Trophoblast cell (in vitro differentiated cells and primary cell): ENCODE measurements at regions not wholly inside any gene's neighbourhood (a gene's known extent, or its start where the extent isn't known, plus 50 kb on each side); places are given as distances from the start of the nearest gene placed in this dataset.

ENCODE experiments used
- DNase-seq, 2 donors: peaks; one replicate each; pipeline ENCODE4 v3.0.0-alpha.2; 2016
- H2AFZ ChIP-seq: 2 replicates; pipeline ENCODE4 v1.6.1; 2013; ENCODE audit warnings: low read length, moderate library complexity, mild to moderate bottlenecking; ENCODE audit not compliant: insufficient read depth, poor library complexity
- H2AK5ac ChIP-seq: 2 replicates; pipeline ENCODE4 v1.6.1; 2013; ENCODE audit warnings: mild to moderate bottlenecking, low read length
- H2BK120ac ChIP-seq: 2 replicates; pipeline ENCODE4 v1.6.1; 2013; ENCODE audit warnings: low read length, mild to moderate bottlenecking, moderate library complexity; ENCODE audit not compliant: insufficient read depth, poor library complexity
- H2BK12ac ChIP-seq: 2 replicates; pipeline ENCODE4 v1.6.1; 2013; ENCODE audit warnings: mild to moderate bottlenecking, low read length, moderate library complexity
- H2BK5ac ChIP-seq: 2 replicates; pipeline ENCODE4 v1.6.1; 2013; ENCODE audit warnings: low read length, low read depth, moderate library complexity, mild to moderate bottlenecking; ENCODE audit not compliant: poor library complexity
- H3K14ac ChIP-seq: 2 replicates; pipeline ENCODE4 v1.6.1; 2013; ENCODE audit warnings: mild to moderate bottlenecking, low read length
- H3K18ac ChIP-seq: 2 replicates; pipeline ENCODE4 v1.6.1; 2013; ENCODE audit warnings: mild to moderate bottlenecking, low read length
- H3K23ac ChIP-seq: 2 replicates; pipeline ENCODE4 v1.6.1; 2013; ENCODE audit warnings: low read length
- H3K27ac ChIP-seq: 2 replicates; pipeline ENCODE4 v1.5.1; 2013; ENCODE audit warnings: low read depth, mild to moderate bottlenecking, inconsistent platforms, low read length, moderate library complexity
- H3K27me3 ChIP-seq: 2 replicates; pipeline ENCODE4 v1.6.1; 2013; ENCODE audit warnings: inconsistent platforms, mild to moderate bottlenecking, low read length, moderate library complexity; ENCODE audit not compliant: insufficient read depth
- H3K36me3 ChIP-seq, 2 experiments: 1 replicate in 1 of 2; 2 replicates in 1 of 2; pipeline ENCODE4 v1.6.1; 2013; ENCODE audit warnings: low read length in 2 of 2, mild to moderate bottlenecking in 2 of 2, moderate library complexity in 1 of 2; ENCODE audit not compliant: insufficient read depth in 2 of 2, control insufficient read depth in 1 of 2
- H3K4ac ChIP-seq: 2 replicates; pipeline ENCODE4 v1.6.1; 2013; ENCODE audit warnings: low read depth, mild to moderate bottlenecking, low read length, moderate library complexity
- H3K4me1 ChIP-seq, 2 experiments: 1 replicate in 1 of 2; 2 replicates in 1 of 2; pipeline ENCODE4 v1.6.1; 2013; ENCODE audit warnings: low read length in 2 of 2, mild to moderate bottlenecking in 2 of 2, moderate library complexity in 1 of 2; ENCODE audit not compliant: insufficient read depth in 2 of 2, control insufficient read depth in 1 of 2
- H3K4me2 ChIP-seq: 2 replicates; pipeline ENCODE4 v1.6.1; 2013; ENCODE audit warnings: inconsistent platforms, mild to moderate bottlenecking, low read length, moderate library complexity
- H3K4me3 ChIP-seq: 2 replicates; pipeline ENCODE4 v1.5.1; 2013; ENCODE audit warnings: mild to moderate bottlenecking, low read depth, low read length, inconsistent platforms
- H3K79me1 ChIP-seq: one replicate; pipeline ENCODE4 v1.6.1; 2013; ENCODE audit warnings: low read length
- H3K79me2 ChIP-seq: 2 replicates; pipeline ENCODE4 v1.6.1; 2013; ENCODE audit warnings: low read length, mild to moderate bottlenecking; ENCODE audit not compliant: control insufficient read depth, insufficient read depth, poor library complexity
- H3K9ac ChIP-seq: 2 replicates; pipeline ENCODE4 v1.6.1; 2013; ENCODE audit warnings: mild to moderate bottlenecking, low read length
- H3K9me3 ChIP-seq: 2 replicates; pipeline ENCODE4 v1.6.1; 2013; ENCODE audit warnings: low read depth, mild to moderate bottlenecking, control low read depth, inconsistent platforms, low read length; ENCODE audit not compliant: insufficient read depth
- H4K12ac ChIP-seq: 2 replicates; pipeline ENCODE4 v1.6.1; 2013; ENCODE audit warnings: low read depth, mild to moderate bottlenecking, low read length, moderate library complexity
- H4K8ac ChIP-seq: 2 replicates; pipeline ENCODE4 v1.6.1; 2013; ENCODE audit warnings: low read depth, mild to moderate bottlenecking, low read length, moderate library complexity
- H4K91ac ChIP-seq: one replicate; pipeline ENCODE4 v1.6.1; 2013; ENCODE audit warnings: low read depth, mild to moderate bottlenecking, low read length, moderate library complexity
- whole genome bisulfite sequencing: extraction: QIAGEN DNeasy Blood & Tissue Kit; methylation state at CpG from one replicate; pipeline ENCODE4 v1.1.7; 2013; ENCODE audit warnings: missing lambda C conversion rate; ENCODE audit not compliant: insufficient read length, insufficient coverage; ENCODE audit errors: extremely low coverage; 5-methylcytosine and 5-hydroxymethylcytosine counted together

- no peaks in the 10 kb centered on the region for H3K79me2 ChIP-seq
- no peak overlapping the region for H2AK5ac ChIP-seq
- H3K18ac ChIP-seq: no peak overlapping the region
- H4K12ac ChIP-seq: no peak overlapping the region
- no peak overlapping the region for H2BK12ac ChIP-seq
- DNase-seq: no peak
- no peak overlapping the region for H4K91ac ChIP-seq
- no peak overlapping the region for H2BK5ac ChIP-seq
- H3K14ac ChIP-seq: no peak overlapping the region
- H3K4ac ChIP-seq: no peak overlapping the region
- no peaks in the 10 kb centered on the region for H3K9me3 ChIP-seq
- H2BK120ac ChIP-seq: no peak overlapping the region
- H3K4me2 ChIP-seq: no peak overlapping the region
- no peak overlapping the region for H4K8ac ChIP-seq
- H2AFZ ChIP-seq: no peak overlapping the region
- H3K27ac ChIP-seq: no peak overlapping the region
- H3K27me3 ChIP-seq: no peaks in the 10 kb centered on the region
- H3K9ac ChIP-seq: no peak overlapping the region
- WGBS: no CpG with 5 or more reads among the region's 7 CpGs
- no peaks in the 10 kb centered on the region for H3K4me1 ChIP-seq
- H3K79me1 ChIP-seq: no peaks in the 10 kb centered on the region
- no peak overlapping the region for H3K23ac ChIP-seq
- H3K36me3 ChIP-seq: no peaks in the 10 kb centered on the region
- H3K4me3 ChIP-seq: no peak overlapping the region
Measured at GRCh38 chr4:32624943-32625603, 1904.9 kb downstream of the PCDH7 start.

DNA sequence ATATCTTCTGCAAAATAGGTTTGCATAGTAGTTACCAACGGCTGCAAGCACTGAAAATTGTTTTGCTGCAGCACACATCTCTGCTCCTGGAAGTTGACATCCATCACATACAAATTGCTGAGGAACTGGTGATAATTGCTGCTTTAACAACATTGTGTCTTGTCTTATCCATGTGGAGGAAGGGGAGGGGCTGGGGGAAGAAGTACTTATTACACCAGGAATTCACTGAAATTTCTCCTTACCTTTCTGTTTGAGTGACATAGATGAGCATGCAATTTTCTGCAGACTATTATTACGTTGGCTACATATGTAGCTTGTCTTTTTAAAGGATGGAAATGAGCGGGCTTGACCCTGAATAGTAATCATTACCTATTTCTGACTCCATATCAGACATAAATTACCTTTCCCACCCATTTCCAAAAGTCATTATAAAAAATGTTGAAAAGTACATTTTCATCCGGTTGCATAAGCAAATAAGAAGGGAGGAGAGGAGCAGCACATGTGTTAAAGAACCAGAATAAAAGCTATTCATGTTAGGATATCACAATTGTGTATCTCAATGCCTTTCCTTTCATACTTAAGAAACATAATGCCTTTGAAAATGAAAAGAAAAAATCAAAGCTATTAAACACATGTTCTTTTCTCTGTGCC, 1905.6 kb downstream of the PCDH7 start:
- H3K4me2 ChIP-seq: no peak overlapping the region
- H4K12ac ChIP-seq: no peak overlapping the region
- H3K4ac ChIP-seq: no peak overlapping the region
- no peak overlapping the region for H2BK5ac ChIP-seq
- H3K9me3 ChIP-seq: no peaks in the 10 kb centered on the region
- no peak overlapping the region for H3K23ac ChIP-seq
- no peak overlapping the region for H2AK5ac ChIP-seq
- H3K4me1 ChIP-seq: no peaks in the 10 kb centered on the region
- no peak overlapping the region for H3K9ac ChIP-seq
- no peak overlapping the region for H4K8ac ChIP-seq
- no peak overlapping the region for H3K18ac ChIP-seq
- no peak overlapping the region for H3K14ac ChIP-seq
- no peaks in the 10 kb centered on the region for H3K27me3 ChIP-seq
- no peak overlapping the region for H4K91ac ChIP-seq
- no peak overlapping the region for H3K27ac ChIP-seq
- WGBS: no CpG with 5 or more reads among the region's 4 CpGs
- no peaks in the 10 kb centered on the region for H3K36me3 ChIP-seq
- no peaks in the 10 kb centered on the region for H3K79me1 ChIP-seq
- H2BK120ac ChIP-seq: no peak overlapping the region
- no peak overlapping the region for H2BK12ac ChIP-seq
- no peak overlapping the region for H2AFZ ChIP-seq
- H3K4me3 ChIP-seq: no peak overlapping the region
- no peak for DNase-seq
- H3K79me2 ChIP-seq: no peaks in the 10 kb centered on the region

GRCh38 chr4:32631831-32632230, 1911.7 kb downstream of the PCDH7 start:
- H3K14ac ChIP-seq: no peak overlapping the region

GRCh38 chr4:32633421-32633820, 1913.3 kb downstream of the PCDH7 start:
- H3K4me2 ChIP-seq: no peak overlapping the region
- no peaks in the 10 kb centered on the region for H3K27me3 ChIP-seq
- H3K36me3 ChIP-seq: no peaks in the 10 kb centered on the region
- no peak overlapping the region for H3K14ac ChIP-seq
- no peak overlapping the region for H4K8ac ChIP-seq
- H3K4ac ChIP-seq: no peak overlapping the region
- H2AK5ac ChIP-seq: no peak overlapping the region
- DNase-seq: no peak
- no peak overlapping the region for H2AFZ ChIP-seq
- H3K79me1 ChIP-seq: no peaks in the 10 kb centered on the region
- H4K91ac ChIP-seq: no peak overlapping the region
- WGBS: no CpG with 5 or more reads among the region's 17 CpGs
- H3K27ac ChIP-seq: no peak overlapping the region
- no peak overlapping the region for H3K4me3 ChIP-seq
- no peak overlapping the region for H3K23ac ChIP-seq
- no peak overlapping the region for H4K12ac ChIP-seq
- H3K9me3 ChIP-seq: no peaks in the 10 kb centered on the region
- no peak overlapping the region for H3K18ac ChIP-seq
- H2BK120ac ChIP-seq: no peak overlapping the region
- H2BK5ac ChIP-seq: no peak overlapping the region
- H2BK12ac ChIP-seq: no peak overlapping the region
- H3K9ac ChIP-seq: no peak overlapping the region
- H3K79me2 ChIP-seq: no peaks in the 10 kb centered on the region
- no peaks in the 10 kb centered on the region for H3K4me1 ChIP-seq

More at GRCh38 chr4:32631831-32632230, 1911.7 kb downstream of the PCDH7 start:
- Histone ChIP-seq H3K23ac (no peak overlapping the region), H2AFZ (no peak overlapping the region), H2BK12ac (no peak overlapping the region), H3K27ac (no peak overlapping the region), H3K79me1 (no peaks in the 10 kb centered on the region), H3K4me2 (no peak overlapping the region), H3K9me3 (no peaks in the 10 kb centered on the region), H3K4me1 (no peaks in the 10 kb centered on the region), H4K12ac (no peak overlapping the region), H3K4ac (no peak overlapping the region), H3K79me2 (no peaks in the 10 kb centered on the region), H4K91ac (no peak overlapping the region), H2AK5ac (no peak overlapping the region), H3K18ac (no peak overlapping the region), H3K36me3 (no peaks in the 10 kb centered on the region), H3K27me3 (no peaks in the 10 kb centered on the region), H2BK5ac (no peak overlapping the region), H2BK120ac (no peak overlapping the region), H4K8ac (no peak overlapping the region), H3K9ac (no peak overlapping the region), H3K4me3 (no peak overlapping the region)
- DNase-seq: no peak
- no CpG with 5 or more reads among the region's 3 CpGs for WGBS
